GM21360 (cell line): ENCODE measurements at regions not wholly inside any gene's neighbourhood (a gene's known extent, or its start where the extent isn't known, plus 50 kb on each side); places are given as distances from the start of the nearest gene placed in this dataset.

Experiments
- ATAC-seq: cut with Tn5 transposase; IDR thresholded peaks from one replicate; pipeline ENCODE4 v1.9.1; 2021; ENCODE audit warnings: mild to moderate bottlenecking, moderate library complexity; ENCODE audit not compliant: unreplicated experiment

- ATAC-seq, result no peak
Measured at GRCh38 chr4:136863756-136864155, 668.5 kb downstream of the PCDH18 start.

GRCh38 chr4:136862653-136863052 lies 669.6 kb downstream of the PCDH18 start:
- no peak for ATAC-seq

GRCh38 chr4:136861091-136861490 lies 671.2 kb downstream of the PCDH18 start:
- no peak for ATAC-seq

GRCh38 chr4:136858903-136859302 lies 673.4 kb downstream of the PCDH18 start:
- no peak for ATAC-seq

- ATAC-seq, result no peak
Measured at GRCh38 chr4:136855886-136856285, 676.4 kb downstream of the PCDH18 start.

- ATAC-seq, result no peak
Measured at GRCh38 chr4:136850446-136850845, 681.8 kb downstream of the PCDH18 start.

- no peak for ATAC-seq
Measured at GRCh38 chr4:136847881-136848621, 684.2 kb downstream of the PCDH18 start.

GRCh38 chr4:136841526-136841925 lies 690.8 kb downstream of the PCDH18 start:
- no peak for ATAC-seq

GRCh38 chr4:136838607-136839006 lies 693.7 kb downstream of the PCDH18 start:
- no peak for ATAC-seq

- no peak for ATAC-seq
Measured at GRCh38 chr4:136831553-136831952, 700.7 kb downstream of the PCDH18 start.

- ATAC-seq, result no peak
Measured at GRCh38 chr4:136829280-136829679, 703.0 kb downstream of the PCDH18 start.

GRCh38 chr4:136823020-136823419 lies 709.3 kb downstream of the PCDH18 start:
- no peak for ATAC-seq

GRCh38 chr4:136818811-136819330 lies 713.4 kb downstream of the PCDH18 start:
- no peak for ATAC-seq

- ATAC-seq, result no peak
Measured at GRCh38 chr4:136812100-136812880, 720.0 kb downstream of the PCDH18 start.

GRCh38 chr4:136811496-136812077 lies 720.7 kb downstream of the PCDH18 start:
- no peak for ATAC-seq

GRCh38 chr4:136810626-136811025 lies 721.7 kb downstream of the PCDH18 start:
- no peak for ATAC-seq

GRCh38 chr4:136806844-136807243 lies 725.5 kb downstream of the PCDH18 start:
- ATAC-seq, result no peak

GRCh38 chr4:136805617-136806016 lies 726.7 kb downstream of the PCDH18 start:
- ATAC-seq, result no peak

- ATAC-seq, result no peak
Measured at GRCh38 chr4:136803433-136803832, 728.9 kb downstream of the PCDH18 start.

- ATAC-seq, result no peak
Measured at GRCh38 chr4:136800248-136800647, 732.0 kb downstream of the PCDH18 start.

GRCh38 chr4:136796953-136797352 lies 735.3 kb downstream of the PCDH18 start:
- ATAC-seq, result no peak

- ATAC-seq, result no peak
Measured at GRCh38 chr4:136793848-136794247, 738.4 kb downstream of the PCDH18 start.
